HEK293T (cell line): ENCODE measurements at regions not wholly inside any gene's neighbourhood (a gene's known extent, or its start where the extent isn't known, plus 50 kb on each side); places are given as distances from the start of the nearest gene placed in this dataset.

Experiments used
- CTCF ChIA-PET: fragments of 350-600 bp; formaldehyde crosslinking; extraction: SDS; loops from one replicate; lab custom pipeline; 2021; ENCODE audit warnings: antibody characterized with exemption, inconsistent platforms; lab: Yijun Ruan, JAX
- POLR2A ChIA-PET: fragments of 350-600 bp; formaldehyde crosslinking; extraction: SDS; loops from one replicate; lab custom pipeline; 2020; ENCODE audit warnings: antibody characterized with exemption, inconsistent platforms; lab: Yijun Ruan, JAX
- DNase-seq: peaks from one replicate; pipeline ENCODE4 v3.0.0; 2012; ENCODE audit warnings: mixed read lengths; ENCODE audit errors: extremely low spot score
- ARNT ChIP-seq: fragments of 450-650 bp; IDR thresholded peaks from 2 replicates; pipeline ENCODE4 v1.6.1; 2017; ENCODE audit warnings: mild to moderate bottlenecking
- BHLHE40 ChIP-seq: fragments of 450-650 bp; IDR thresholded peaks from 2 replicates; pipeline ENCODE4 v1.6.1; 2016; ENCODE audit warnings: mild to moderate bottlenecking, moderate library complexity, borderline replicate concordance
- CTBP1 ChIP-seq: fragments of 450-650 bp; IDR thresholded peaks from 2 replicates; pipeline ENCODE4 v1.6.1; 2016; ENCODE audit warnings: borderline replicate concordance
- ELF4 ChIP-seq: fragments of 450-650 bp; IDR thresholded peaks from 2 replicates; pipeline ENCODE4 v1.6.1; 2017; ENCODE audit warnings: antibody characterized with exemption
- FOXA1 ChIP-seq: fragments of 450-650 bp; IDR thresholded peaks from 2 replicates; pipeline ENCODE4 v1.6.1; 2016; ENCODE audit warnings: mild to moderate bottlenecking
- FOXK2 ChIP-seq: fragments of 450-650 bp; IDR thresholded peaks from 2 replicates; pipeline ENCODE4 v1.6.1; 2016; ENCODE audit warnings: mild to moderate bottlenecking
- FOXM1 ChIP-seq: fragments of 450-650 bp; IDR thresholded peaks from 2 replicates; pipeline ENCODE4 v1.6.1; 2017; ENCODE audit warnings: mild to moderate bottlenecking, borderline replicate concordance
- HDGF ChIP-seq: fragments of 450-650 bp; IDR thresholded peaks from 2 replicates; pipeline ENCODE4 v1.6.1; 2017; ENCODE audit warnings: antibody characterized with exemption, borderline replicate concordance
- L3MBTL2 ChIP-seq: fragments of 450-650 bp; conservative IDR thresholded peaks from 2 replicates; pipeline ENCODE4 v1.6.1; 2016; ENCODE audit warnings: mild to moderate bottlenecking
- LEF1 ChIP-seq: fragments of 450-650 bp; IDR thresholded peaks from 2 replicates; pipeline ENCODE4 v1.6.1; 2017; ENCODE audit warnings: mild to moderate bottlenecking, borderline replicate concordance
- NFRKB ChIP-seq: fragments of 450-650 bp; IDR thresholded peaks from 2 replicates; pipeline ENCODE4 v1.6.1; 2016; ENCODE audit warnings: mild to moderate bottlenecking, moderate library complexity
- SP1 ChIP-seq: fragments of 450-650 bp; IDR thresholded peaks from 2 replicates; pipeline ENCODE4 v1.6.1; 2017
- SUZ12 ChIP-seq: fragments of 450-650 bp; IDR thresholded peaks from 2 replicates; pipeline ENCODE4 v1.6.1; 2016; ENCODE audit warnings: mild to moderate bottlenecking
- TARDBP ChIP-seq: fragments of 450-650 bp; IDR thresholded peaks from 2 replicates; pipeline ENCODE4 v1.6.1; 2016
- ZNF384 ChIP-seq: fragments of 450-650 bp; IDR thresholded peaks from 2 replicates; pipeline ENCODE4 v1.6.1; 2016
- TF ChIP-seq, protein P1 (sequence below): fragments of 450-650 bp; IDR thresholded peaks from 2 replicates; pipeline ENCODE4 v1.6.1; 2016

DNA sequence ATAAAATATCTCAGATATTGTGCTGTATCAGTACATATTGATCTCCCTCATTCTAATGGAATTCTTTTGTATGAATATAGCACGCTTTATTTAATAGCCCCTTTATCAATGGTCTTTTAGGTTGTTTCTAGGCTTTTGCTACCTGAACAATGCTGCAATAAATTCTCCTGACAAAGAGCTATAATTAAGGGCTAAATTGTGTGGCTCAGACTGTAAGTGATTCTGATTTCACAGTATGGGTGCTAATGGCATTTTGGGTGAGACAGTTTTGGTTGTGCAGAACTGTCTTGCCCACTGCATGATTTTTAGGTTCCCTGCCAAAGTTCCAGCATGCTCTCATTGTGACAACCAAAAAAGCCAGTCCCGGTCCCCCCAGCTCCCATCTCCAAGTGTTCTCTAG, 363.2 kb downstream of the REEP3 start:
- no peak for DNase-seq
- CTCF ChIA-PET, result interaction anchor here (0.8 to 1.4 kb wide), 2 partner anchors 18 to 93 kb away, joined by 3 read pairs; no protein-coding TSS in a partner anchor
- POLR2A ChIA-PET, result no interaction called here
- TF ChIP-seq LEF1 (no peak), FOXM1 (no peak), BHLHE40 (no peak), FOXA1 (no peak)

DNA sequence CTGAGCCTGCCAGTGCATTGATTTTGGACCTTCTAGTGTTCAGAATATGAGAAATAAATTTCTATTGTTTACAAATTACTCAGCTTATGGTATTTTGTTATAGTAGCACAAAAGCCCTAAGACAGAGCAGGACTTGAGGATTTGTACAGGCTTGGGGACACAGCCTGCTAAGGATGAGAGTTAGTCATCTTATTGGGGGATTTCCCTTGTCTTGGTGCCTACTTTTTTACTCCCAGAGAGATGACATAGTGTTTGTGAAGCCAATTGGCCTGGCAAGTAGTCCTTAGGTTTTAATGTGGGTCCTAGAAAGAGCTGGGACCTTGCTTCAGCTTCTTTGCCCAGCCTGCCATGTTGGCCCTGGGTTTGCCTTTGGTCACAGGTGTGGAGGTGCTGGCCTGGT, 364.0 kb downstream of the REEP3 start:
- no peak for TF ChIP-seq LEF1
- no peak for TF ChIP-seq ARNT
- no peak for TF ChIP-seq L3MBTL2
- TF ChIP-seq, protein P1, sequence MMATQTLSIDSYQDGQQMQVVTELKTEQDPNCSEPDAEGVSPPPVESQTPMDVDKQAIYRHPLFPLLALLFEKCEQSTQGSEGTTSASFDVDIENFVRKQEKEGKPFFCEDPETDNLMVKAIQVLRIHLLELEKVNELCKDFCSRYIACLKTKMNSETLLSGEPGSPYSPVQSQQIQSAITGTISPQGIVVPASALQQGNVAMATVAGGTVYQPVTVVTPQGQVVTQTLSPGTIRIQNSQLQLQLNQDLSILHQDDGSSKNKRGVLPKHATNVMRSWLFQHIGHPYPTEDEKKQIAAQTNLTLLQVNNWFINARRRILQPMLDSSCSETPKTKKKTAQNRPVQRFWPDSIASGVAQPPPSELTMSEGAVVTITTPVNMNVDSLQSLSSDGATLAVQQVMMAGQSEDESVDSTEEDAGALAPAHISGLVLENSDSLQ, result no peak
- TF ChIP-seq TARDBP, result no peak
- no peak for TF ChIP-seq CTBP1
- TF ChIP-seq FOXM1, result no peak
- no peak for TF ChIP-seq BHLHE40
- no peak for TF ChIP-seq ELF4
- no peak for TF ChIP-seq NFRKB
- TF ChIP-seq SP1, result no peak
- TF ChIP-seq SUZ12, result no peak
- TF ChIP-seq FOXA1, result no peak
- no peak for TF ChIP-seq HDGF
- TF ChIP-seq ZNF384, result no peak
- CTCF ChIA-PET, result no interaction called here
- POLR2A ChIA-PET, result no interaction called here
- DNase-seq, result no peak

DNA sequence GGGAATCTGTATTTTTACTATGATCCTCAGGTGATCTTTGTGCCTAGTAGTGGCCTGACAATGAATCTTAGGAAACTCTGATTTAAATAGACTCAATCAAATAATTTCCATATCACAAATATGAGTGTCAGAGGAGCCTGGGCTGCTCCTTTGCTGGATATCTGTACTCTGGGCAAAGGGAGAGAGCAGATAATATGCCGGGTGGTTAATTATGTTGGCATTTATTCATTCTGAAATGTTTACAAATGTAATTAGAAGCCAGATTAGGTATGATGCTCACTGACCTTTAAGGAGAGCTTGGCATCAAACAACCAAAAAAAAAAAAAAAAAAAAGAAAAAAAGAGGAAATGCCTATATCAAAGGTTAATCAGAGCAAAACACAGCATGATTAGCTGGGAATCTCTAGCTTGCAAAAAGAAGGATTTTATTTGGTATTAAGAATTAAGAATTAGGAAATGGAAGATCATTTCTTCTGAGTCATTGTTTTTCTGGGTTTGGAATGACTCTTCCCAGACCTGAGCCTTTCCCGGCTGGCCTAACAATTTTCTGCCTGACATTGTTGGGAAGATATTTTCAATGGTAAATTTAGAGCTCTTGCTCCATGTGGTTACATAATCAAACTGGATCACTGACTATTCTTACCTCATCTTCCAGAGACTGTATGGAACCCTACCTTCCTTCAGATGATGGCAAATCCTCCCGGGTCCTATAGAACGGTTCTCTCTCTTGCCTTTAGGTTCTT, 365.3 kb downstream of the REEP3 start:
- ChIA-PET POLR2A (no interaction called here), CTCF (interaction anchor here (1.0 to 1.5 kb wide), 3 partner anchors 11 to 20 kb away, joined by 3 to 4 read pairs (median 3); no protein-coding TSS in a partner anchor)
- TF ChIP-seq FOXA1 (no peak), SUZ12 (no peak), LEF1 (no peak), TARDBP (no peak), FOXM1 (no peak), ELF4 (no peak), ARNT (no peak), ZNF384 (no peak), FOXK2 (no peak), NFRKB (no peak), SP1 (no peak), L3MBTL2 (no peak), CTBP1 (no peak), HDGF (no peak), BHLHE40 (no peak)
- TF ChIP-seq, protein P1, result no peak
- DNase-seq, result no peak

GRCh38 chr10:63887023-63887589, 365.9 kb downstream of the REEP3 start:
- DNase-seq, result no peak
- ChIA-PET POLR2A (no interaction called here), CTCF (interaction anchor here (1.0 to 1.5 kb wide), 3 partner anchors 10 to 20 kb away, joined by 3 to 4 read pairs (median 3); no protein-coding TSS in a partner anchor)
- TF ChIP-seq FOXK2, result no peak
- no peak for TF ChIP-seq TARDBP

GRCh38 chr10:63887600-63888370, 366.6 kb downstream of the REEP3 start:
- CTCF ChIA-PET, result interaction anchor here (1.0 to 1.5 kb wide), 2 partner anchors 10 to 14 kb away, joined by 3 to 4 read pairs; no protein-coding TSS in a partner anchor

More at GRCh38 chr10:63887600-63888370, 366.6 kb downstream of the REEP3 start:
- no peak for DNase-seq
- POLR2A ChIA-PET, result no interaction called here
- TF ChIP-seq ELF4, result no peak
- no peak for TF ChIP-seq ARNT
- TF ChIP-seq HDGF, result no peak
- no peak for TF ChIP-seq L3MBTL2
- no peak for TF ChIP-seq FOXM1
- no peak for TF ChIP-seq ZNF384
- no peak for TF ChIP-seq CTBP1
- no peak for TF ChIP-seq BHLHE40
- TF ChIP-seq FOXK2, result no peak
- no peak for TF ChIP-seq LEF1
- no peak for TF ChIP-seq FOXA1
- no peak for TF ChIP-seq SUZ12
- TF ChIP-seq, protein P1, result no peak
- TF ChIP-seq NFRKB, result no peak
- no peak for TF ChIP-seq SP1
- TF ChIP-seq TARDBP, result no peak
